ENCODE measurements at regions not wholly inside any gene's neighbourhood (a gene's known extent, or its start where the extent isn't known, plus 50 kb on each side); places are given as distances from the start of the nearest gene placed in this dataset.
"Not testable (repeated sequence)": the region's sequence is repeated elsewhere in the genome, so short reads cannot be mapped to it uniquely, and the experiment has no call there.

DNA sequence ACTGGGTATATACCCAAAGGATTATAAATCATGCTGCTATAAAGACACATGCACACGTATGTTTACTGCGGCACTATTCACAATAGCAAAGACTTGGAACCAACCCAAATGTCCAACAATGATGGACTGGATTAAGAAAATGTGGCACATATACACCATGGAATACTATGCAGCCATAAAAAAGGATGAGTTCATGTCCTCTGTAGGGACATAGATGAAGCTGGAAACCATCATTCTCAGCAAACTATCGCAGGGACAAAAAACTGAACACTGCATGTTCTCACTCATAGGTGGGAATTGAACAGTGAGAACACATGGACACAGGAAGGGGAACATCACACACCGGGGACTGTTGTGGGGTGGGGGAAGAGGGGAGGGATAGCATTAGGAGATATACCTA is 1211.0 kb downstream of the FSCB start:
- H3K4me1 ChIP-seq (ENCODE audit: insufficient read depth, low read length); H3K36me3 ChIP-seq (ENCODE audit: insufficient read depth, low read length); H3K9me3 ChIP-seq (ENCODE audit: control insufficient read depth, insufficient read depth, low read length); H3K9ac ChIP-seq (ENCODE audit: low read depth, low read length): not testable (repeated sequence)

DNA sequence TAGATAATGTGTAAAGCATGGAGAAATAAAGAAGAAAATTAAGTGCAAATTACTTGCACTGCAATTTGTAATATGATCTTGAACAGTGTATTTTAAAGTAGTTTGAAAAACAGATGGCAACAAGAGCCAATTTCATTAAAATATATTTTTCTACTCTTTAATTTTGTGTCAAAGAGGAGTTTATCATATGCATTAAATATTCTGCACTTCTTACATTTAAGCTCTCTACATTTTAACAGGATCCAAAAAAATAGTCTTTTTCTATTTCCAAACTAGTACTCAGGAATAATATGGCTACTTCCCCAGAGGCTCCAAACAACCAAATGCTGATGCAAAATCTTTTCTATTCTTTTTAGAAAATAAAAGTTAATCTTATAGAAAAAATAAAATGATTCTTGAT is 1221.5 kb downstream of the FSCB start:
- no peak overlapping the region for H3K9ac ChIP-seq (ENCODE audit: low read depth, low read length)
- H3K36me3 ChIP-seq (ENCODE audit: insufficient read depth, low read length) = no peaks in the 10 kb centered on the region
- H3K4me1 ChIP-seq (ENCODE audit: insufficient read depth, low read length) = no peaks in the 10 kb centered on the region
- no peaks in the 10 kb centered on the region for H3K9me3 ChIP-seq (ENCODE audit: control insufficient read depth, insufficient read depth, low read length)

DNA sequence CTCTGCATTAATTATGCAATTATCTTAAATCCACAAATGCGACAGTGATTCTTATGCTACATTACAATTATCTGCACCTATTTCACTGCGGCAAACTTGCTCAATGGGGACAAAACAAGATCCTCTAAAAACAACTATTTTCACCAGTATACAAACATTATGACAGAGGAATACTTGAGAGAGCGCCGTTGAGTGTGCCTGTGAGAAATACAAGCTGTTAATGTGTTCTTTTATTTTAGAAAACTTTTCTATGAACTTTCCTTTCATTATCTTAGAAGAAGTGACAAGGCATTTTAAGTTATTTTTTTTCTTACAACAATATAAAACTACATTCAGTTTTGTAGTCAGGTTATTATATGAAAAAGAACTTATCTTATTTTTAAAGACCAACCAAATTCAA is 1247.0 kb downstream of the FSCB start:
- H3K36me3 ChIP-seq (ENCODE audit: insufficient read depth, low read length) = no peaks in the 10 kb centered on the region
- no peak overlapping the region for H3K9ac ChIP-seq (ENCODE audit: low read depth, low read length)
- H3K9me3 ChIP-seq (ENCODE audit: control insufficient read depth, insufficient read depth, low read length) = no peaks in the 10 kb centered on the region
- no peaks in the 10 kb centered on the region for H3K4me1 ChIP-seq (ENCODE audit: insufficient read depth, low read length)

DNA sequence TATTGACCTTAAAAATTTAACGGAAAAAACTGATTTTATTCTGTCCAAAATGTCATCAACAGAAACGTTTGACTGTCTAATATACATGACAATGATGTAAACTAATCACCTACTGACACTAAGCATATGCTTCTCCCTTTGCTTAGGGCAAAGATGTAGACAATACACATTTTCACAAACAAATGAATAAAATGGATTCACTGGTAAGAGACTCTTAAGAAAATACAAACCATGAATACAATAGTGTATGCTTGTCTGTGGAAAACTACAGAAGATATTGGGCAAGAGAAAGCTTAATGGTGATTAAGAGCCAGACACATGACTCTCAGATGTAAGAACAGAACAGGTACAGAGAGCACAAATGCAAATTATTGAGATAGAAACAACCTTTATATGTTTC is 1248.7 kb downstream of the FSCB start:
- no peak overlapping the region for H3K9ac ChIP-seq (ENCODE audit: low read depth, low read length)
- no peaks in the 10 kb centered on the region for H3K36me3 ChIP-seq (ENCODE audit: insufficient read depth, low read length)
- H3K4me1 ChIP-seq (ENCODE audit: insufficient read depth, low read length) = no peaks in the 10 kb centered on the region
- H3K9me3 ChIP-seq (ENCODE audit: control insufficient read depth, insufficient read depth, low read length) = no peaks in the 10 kb centered on the region

DNA sequence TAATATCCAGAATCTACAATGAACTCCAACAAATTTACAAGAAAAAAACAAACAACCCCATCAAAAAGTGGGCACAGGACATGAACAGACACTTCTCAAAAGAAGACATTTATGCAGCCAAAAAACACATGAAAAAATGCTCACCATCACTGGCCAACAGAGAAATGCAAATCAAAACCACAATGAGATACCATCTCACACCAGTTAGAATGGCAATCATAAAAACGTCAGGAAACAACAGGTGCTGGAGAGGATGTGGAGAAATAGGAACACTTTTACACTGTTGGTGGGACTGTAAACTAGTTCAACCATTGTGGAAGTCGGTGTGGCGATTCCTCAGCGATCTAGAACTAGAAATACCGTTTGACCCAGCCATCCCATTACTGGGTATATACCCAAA is 1250.1 kb downstream of the FSCB start:
- H3K9ac ChIP-seq (ENCODE audit: low read depth, low read length); H3K9me3 ChIP-seq (ENCODE audit: control insufficient read depth, insufficient read depth, low read length); H3K36me3 ChIP-seq (ENCODE audit: insufficient read depth, low read length); H3K4me1 ChIP-seq (ENCODE audit: insufficient read depth, low read length): not testable (repeated sequence)

DNA sequence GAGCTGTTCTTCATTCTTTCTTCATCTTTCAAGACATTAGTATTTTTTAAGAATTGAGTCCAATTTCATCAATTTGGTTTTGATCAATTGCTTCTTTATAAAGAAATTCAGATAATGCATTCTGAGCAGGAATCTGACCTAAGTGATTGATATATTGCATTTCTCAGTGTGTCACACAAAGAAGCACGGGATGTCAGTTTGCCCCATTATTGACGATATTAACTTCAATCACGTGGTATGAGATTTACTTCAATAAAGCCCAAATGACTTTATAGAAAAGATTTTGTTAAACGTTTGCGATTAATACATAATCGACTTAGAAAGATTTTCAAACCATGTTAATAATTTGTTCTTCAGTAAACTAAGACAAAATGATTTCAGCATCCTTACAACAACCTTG is 1254.2 kb downstream of the FSCB start:
- no peaks in the 10 kb centered on the region for H3K9me3 ChIP-seq (ENCODE audit: control insufficient read depth, insufficient read depth, low read length)
- no peaks in the 10 kb centered on the region for H3K4me1 ChIP-seq (ENCODE audit: insufficient read depth, low read length)
- no peaks in the 10 kb centered on the region for H3K36me3 ChIP-seq (ENCODE audit: insufficient read depth, low read length)
- H3K9ac ChIP-seq (ENCODE audit: low read depth, low read length) = no peak overlapping the region

DNA sequence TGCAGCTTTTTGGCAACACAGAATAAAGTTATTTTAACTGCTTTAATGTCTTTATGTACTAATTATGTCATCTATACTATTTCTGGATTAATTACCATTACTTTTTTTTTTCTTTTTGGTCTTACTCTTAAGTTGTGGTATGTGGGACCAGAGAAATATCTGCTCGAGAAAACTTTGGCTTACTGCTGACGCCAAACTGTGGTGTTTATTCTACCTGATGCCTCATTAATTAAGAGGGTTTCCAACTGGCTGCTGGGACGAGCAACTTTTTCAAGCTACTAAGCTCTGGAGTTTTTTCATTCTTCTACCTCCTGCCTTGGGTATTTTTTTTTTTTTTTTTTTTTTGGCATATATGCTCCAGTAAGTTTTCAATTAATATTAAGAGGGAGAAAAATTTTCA is 1257.5 kb downstream of the FSCB start:
- H3K9me3 ChIP-seq (ENCODE audit: control insufficient read depth, insufficient read depth, low read length) = no peaks in the 10 kb centered on the region
- H3K9ac ChIP-seq (ENCODE audit: low read depth, low read length) = no peak overlapping the region
- H3K36me3 ChIP-seq (ENCODE audit: insufficient read depth, low read length) = no peaks in the 10 kb centered on the region
- no peaks in the 10 kb centered on the region for H3K4me1 ChIP-seq (ENCODE audit: insufficient read depth, low read length)

DNA sequence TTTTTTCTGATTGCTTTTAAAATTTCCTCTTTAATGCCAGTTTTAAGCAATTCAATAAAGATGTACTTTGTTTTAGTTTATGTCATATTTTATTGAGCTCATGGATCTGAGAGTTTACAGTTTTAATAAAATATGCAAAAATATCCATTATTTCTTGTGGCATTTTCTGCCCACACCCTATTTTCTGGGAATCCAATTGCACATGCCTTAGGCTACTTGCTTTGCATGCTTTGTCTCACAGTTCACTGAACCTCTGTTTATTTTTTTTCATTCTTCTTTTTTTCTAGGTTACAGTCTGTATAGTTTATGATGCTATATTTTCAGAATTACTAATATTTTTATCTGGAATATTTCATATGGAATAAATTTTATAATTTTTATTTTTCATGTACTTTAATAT is 1258.0 kb downstream of the FSCB start:
- no peaks in the 10 kb centered on the region for H3K36me3 ChIP-seq (ENCODE audit: insufficient read depth, low read length)
- no peaks in the 10 kb centered on the region for H3K9me3 ChIP-seq (ENCODE audit: control insufficient read depth, insufficient read depth, low read length)
- no peak overlapping the region for H3K9ac ChIP-seq (ENCODE audit: low read depth, low read length)

DNA sequence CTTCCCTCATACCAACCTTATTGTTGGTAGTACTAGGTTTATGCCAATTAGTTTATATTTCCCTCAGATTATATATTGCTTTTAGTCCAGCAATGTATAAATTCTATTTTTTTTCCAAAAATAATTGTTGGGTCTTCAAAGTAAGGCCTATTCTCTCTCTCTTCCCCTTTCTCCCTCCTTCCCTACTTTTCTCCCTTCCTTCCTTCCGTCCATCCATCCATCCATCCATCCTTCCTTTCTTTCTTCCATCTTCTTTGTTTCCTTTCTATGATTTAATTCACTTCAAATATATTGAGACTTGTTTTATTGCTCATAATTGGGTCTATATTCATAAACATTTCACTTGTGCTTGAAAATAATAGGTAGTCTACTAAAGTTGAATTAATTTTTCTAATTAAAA is 1259.2 kb downstream of the FSCB start:
- no peaks in the 10 kb centered on the region for H3K4me1 ChIP-seq (ENCODE audit: insufficient read depth, low read length)
- no peaks in the 10 kb centered on the region for H3K9me3 ChIP-seq (ENCODE audit: control insufficient read depth, insufficient read depth, low read length)
- H3K9ac ChIP-seq (ENCODE audit: low read depth, low read length) = no peak overlapping the region
- no peaks in the 10 kb centered on the region for H3K36me3 ChIP-seq (ENCODE audit: insufficient read depth, low read length)

More for the DNA sequence above, 1258.0 kb downstream of the FSCB start:
- no peaks in the 10 kb centered on the region for H3K4me1 ChIP-seq (ENCODE audit: insufficient read depth, low read length)

DNA sequence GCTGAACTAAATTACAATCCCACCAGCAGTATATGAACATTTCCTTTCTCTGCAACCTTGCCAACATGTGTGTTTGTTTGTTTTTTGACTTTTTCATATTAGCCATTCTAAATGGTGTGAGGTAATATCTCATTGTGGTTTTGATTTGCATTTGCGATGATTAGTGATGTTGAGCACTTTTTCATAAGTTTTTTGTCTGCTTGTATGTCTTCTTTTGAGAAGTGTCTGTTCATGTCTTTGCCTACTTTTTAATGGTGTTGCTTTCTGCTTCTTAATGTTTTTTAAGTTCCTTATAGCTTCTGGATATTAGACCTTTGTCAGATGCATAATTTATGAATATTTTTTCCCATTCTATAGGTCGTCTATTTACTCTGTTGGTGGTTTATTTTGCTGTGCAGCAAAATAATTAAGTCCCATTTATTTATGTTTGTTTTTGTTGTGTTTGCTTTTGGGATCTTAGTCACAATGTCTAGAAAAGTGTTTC is 1262.9 kb downstream of the FSCB start:
- Histone ChIP-seq H3K36me3 (ENCODE audit: insufficient read depth, low read length) (no peaks in the 10 kb centered on the region), H3K4me1 (ENCODE audit: insufficient read depth, low read length) (no peaks in the 10 kb centered on the region), H3K9ac (ENCODE audit: low read depth, low read length) (no peak overlapping the region), H3K9me3 (ENCODE audit: control insufficient read depth, insufficient read depth, low read length) (no peaks in the 10 kb centered on the region)

DNA sequence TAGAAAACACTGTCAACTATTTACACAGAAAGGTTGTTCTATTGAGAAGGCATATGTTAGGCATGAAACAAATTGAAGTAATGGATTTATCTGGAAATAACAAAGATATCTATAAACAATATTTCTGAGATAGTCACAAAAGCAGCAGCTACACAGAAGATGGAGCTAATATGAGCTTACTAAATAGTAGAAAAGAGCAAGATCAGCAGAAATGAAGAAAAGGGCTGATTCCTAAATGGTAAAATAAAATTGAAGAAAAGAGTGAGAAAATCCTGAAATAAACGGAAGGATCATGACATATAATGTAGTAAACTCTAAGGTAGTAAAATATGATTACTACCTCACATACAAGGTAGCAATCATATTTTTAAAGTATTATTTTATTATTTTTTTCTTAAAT is 1263.9 kb downstream of the FSCB start:
- Histone ChIP-seq H3K36me3 (ENCODE audit: insufficient read depth, low read length) (no peaks in the 10 kb centered on the region), H3K4me1 (ENCODE audit: insufficient read depth, low read length) (no peaks in the 10 kb centered on the region), H3K9me3 (ENCODE audit: control insufficient read depth, insufficient read depth, low read length) (no peaks in the 10 kb centered on the region), H3K9ac (ENCODE audit: low read depth, low read length) (no peak overlapping the region)

DNA sequence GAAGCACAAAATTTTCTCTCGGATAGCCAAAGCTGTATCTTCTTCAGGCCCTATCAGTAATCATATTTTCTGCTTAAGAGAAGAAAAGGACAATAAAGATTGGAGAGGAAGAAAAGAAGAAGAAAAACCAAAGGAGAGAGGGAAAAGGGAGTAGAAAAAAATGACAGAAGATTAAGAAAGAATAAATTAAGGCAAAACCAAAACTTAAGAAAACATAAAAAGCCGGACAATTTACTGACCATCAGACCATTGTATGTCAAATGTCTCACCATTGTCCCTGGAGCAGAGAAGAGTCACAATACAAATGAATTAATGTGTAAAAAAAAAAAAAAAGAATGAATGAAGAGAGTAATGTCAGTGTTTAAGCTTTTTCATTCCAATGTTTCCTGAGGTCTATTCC is 1274.8 kb downstream of the FSCB start:
- H3K9me3 ChIP-seq (ENCODE audit: control insufficient read depth, insufficient read depth, low read length) = no peaks in the 10 kb centered on the region
- H3K4me1 ChIP-seq (ENCODE audit: insufficient read depth, low read length) = no peaks in the 10 kb centered on the region
- H3K36me3 ChIP-seq (ENCODE audit: insufficient read depth, low read length) = no peaks in the 10 kb centered on the region
- no peak overlapping the region for H3K9ac ChIP-seq (ENCODE audit: low read depth, low read length)

DNA sequence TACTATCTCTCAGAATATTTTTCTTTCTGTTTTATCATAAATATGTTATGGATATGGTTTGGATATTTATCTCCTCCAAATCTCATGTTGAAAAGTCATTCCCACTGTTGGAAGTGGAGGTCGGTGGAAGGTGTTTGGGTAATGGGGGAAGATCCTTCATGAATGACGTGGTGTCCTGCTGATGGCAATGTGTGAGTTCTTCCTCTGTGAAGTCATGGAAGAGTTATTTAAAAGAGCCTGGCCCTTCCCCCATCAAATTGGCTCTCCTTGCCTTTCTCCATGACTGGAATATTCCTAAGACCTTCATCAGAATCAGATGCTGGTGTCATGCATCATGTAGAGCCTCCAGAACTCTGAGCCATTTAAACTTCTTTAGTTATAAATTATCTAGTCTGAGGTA is 1291.6 kb downstream of the FSCB start:
- Histone ChIP-seq H3K36me3 (ENCODE audit: insufficient read depth, low read length) (no peaks in the 10 kb centered on the region), H3K9me3 (ENCODE audit: control insufficient read depth, insufficient read depth, low read length) (no peaks in the 10 kb centered on the region), H3K9ac (ENCODE audit: low read depth, low read length) (no peak overlapping the region), H3K4me1 (ENCODE audit: insufficient read depth, low read length) (no peaks in the 10 kb centered on the region)

DNA sequence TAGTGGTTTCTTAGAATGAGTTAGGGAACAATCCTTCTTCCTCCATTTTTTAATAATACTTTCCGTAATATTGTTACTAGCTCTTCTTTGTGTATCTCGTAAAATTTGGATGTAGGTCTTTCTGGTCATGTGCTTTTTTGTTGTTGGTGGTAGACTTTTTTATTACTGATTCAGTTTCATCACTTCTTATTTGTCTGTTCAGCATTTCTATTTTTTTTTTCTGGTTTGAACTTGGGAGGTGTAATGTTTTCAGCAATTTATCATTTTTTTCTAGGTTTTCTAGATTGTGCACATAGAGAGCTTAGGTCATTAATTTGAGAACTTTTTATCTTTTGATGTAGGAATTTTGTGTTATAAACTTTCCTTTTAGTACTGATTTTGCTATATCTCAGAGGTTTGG is 1299.9 kb downstream of the FSCB start:
- no peak overlapping the region for H3K9ac ChIP-seq (ENCODE audit: low read depth, low read length)
- no peaks in the 10 kb centered on the region for H3K9me3 ChIP-seq (ENCODE audit: control insufficient read depth, insufficient read depth, low read length)
- no peaks in the 10 kb centered on the region for H3K36me3 ChIP-seq (ENCODE audit: insufficient read depth, low read length)
- no peaks in the 10 kb centered on the region for H3K4me1 ChIP-seq (ENCODE audit: insufficient read depth, low read length)

DNA sequence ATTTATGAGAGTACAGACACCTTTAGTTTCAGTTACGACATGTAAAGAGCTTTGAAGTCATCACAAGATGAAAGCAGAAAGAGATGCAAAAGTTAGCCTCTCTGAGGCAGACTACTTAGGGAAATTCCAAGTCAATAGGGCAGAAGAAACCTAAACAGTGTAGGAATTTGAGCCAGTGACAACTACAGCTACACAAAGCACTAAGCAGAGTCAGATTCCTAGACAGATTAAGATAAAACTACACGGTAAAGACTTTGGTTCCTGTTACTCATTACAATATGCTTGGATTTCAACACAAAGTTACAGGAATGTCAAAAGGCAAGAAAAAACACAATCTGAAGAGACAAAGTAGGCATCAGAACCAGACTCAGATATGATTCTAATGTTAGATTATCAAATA is 1302.3 kb downstream of the FSCB start:
- H3K36me3 ChIP-seq (ENCODE audit: insufficient read depth, low read length) = no peaks in the 10 kb centered on the region
- no peak overlapping the region for H3K9ac ChIP-seq (ENCODE audit: low read depth, low read length)
- H3K9me3 ChIP-seq (ENCODE audit: control insufficient read depth, insufficient read depth, low read length) = no peaks in the 10 kb centered on the region
- no peaks in the 10 kb centered on the region for H3K4me1 ChIP-seq (ENCODE audit: insufficient read depth, low read length)

DNA sequence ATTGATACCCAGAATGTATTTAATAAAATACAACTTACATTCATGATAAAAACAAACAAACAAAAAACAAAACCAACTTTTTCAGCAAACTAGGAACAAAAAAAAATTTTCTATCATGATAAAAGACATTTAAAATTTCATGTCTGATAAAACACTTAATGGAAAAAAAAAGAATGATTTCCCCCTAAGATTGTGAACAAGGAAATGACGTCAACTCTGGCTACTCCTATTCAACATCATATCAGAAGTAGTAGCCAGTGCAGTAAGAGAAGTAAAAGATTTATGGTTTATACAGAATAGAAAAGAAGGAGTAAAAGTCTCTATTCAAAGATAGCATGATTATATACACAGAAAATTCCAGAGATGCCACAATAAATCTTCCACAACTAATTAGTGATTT is 1306.6 kb downstream of the FSCB start:
- no peak overlapping the region for H3K9ac ChIP-seq (ENCODE audit: low read depth, low read length)
- no peaks in the 10 kb centered on the region for H3K9me3 ChIP-seq (ENCODE audit: control insufficient read depth, insufficient read depth, low read length)
- no peaks in the 10 kb centered on the region for H3K36me3 ChIP-seq (ENCODE audit: insufficient read depth, low read length)
- no peaks in the 10 kb centered on the region for H3K4me1 ChIP-seq (ENCODE audit: insufficient read depth, low read length)
